B cell (primary cell): ENCODE measurements at regions not wholly inside any gene's neighbourhood (a gene's known extent, or its start where the extent isn't known, plus 50 kb on each side); places are given as distances from the start of the nearest gene placed in this dataset.

Experiments
- ATAC-seq: fragments of 200-7000 bp; cut with Tn5 transposase; one replicate; pipeline ENCODE4 v1.10.0; 2021; ENCODE audit warnings: low read depth, mild to moderate bottlenecking, moderate number of reproducible peaks, moderate library complexity
- CTCF ChIA-PET: fragments of 350-600 bp; sonication (Branson Sonifier 250); formaldehyde crosslinking; loops from one replicate; lab custom pipeline; 2021; ENCODE audit warnings: antibody characterized with exemption, inconsistent platforms; lab: Charles Lee
- POLR2A ChIA-PET: fragments of 350-600 bp; sonication (Branson Sonifier 250); formaldehyde crosslinking; loops from one replicate; lab custom pipeline; 2021; ENCODE audit warnings: antibody characterized with exemption; lab: Charles Lee
- DNase-seq: peaks from one replicate; pipeline ENCODE4 v3.0.0; 2013
- H2AFZ ChIP-seq: 2 replicates; pipeline ENCODE4 v1.6.1; 2012; ENCODE audit warnings: mild to moderate bottlenecking, low read depth, low read length; ENCODE audit not compliant: insufficient read depth, poor library complexity, severe bottlenecking
- H3K27ac ChIP-seq, 2 donors: 1 replicate in 1 of 2; 2 replicates in 1 of 2; pipeline ENCODE4 v1.5.1; 2012 to 2013; ENCODE audit warnings: low read length in 2 of 2, mild to moderate bottlenecking in 2 of 2, moderate library complexity in 1 of 2
- H3K27me3 ChIP-seq, 4 experiments: fragments of 200-600 bp in 1 of 4; sonication (generic) in 1 of 4; replicated peaks in 1 of 4; 1 replicate in 2 of 4; 2 replicates in 2 of 4; pipeline versions ENCODE4 v1.6.1 to v1.7.0; 2013 to 2016; ENCODE audit warnings: low read length in 3 of 4, mild to moderate bottlenecking in 2 of 4, mixed read lengths in 1 of 4, moderate library complexity in 1 of 4; ENCODE audit not compliant: insufficient read depth in 4 of 4, control insufficient read depth in 3 of 4; ENCODE audit errors: control extremely low read depth in 1 of 4
- H3K36me3 ChIP-seq, 2 experiments: replicated peaks in 1 of 2; 1 replicate in 1 of 2; 2 replicates in 1 of 2; pipeline versions ENCODE4 v1.6.1 to v1.7.1; 2013; ENCODE audit warnings: low read length in 1 of 2; ENCODE audit not compliant: insufficient read depth in 2 of 2, control insufficient read depth in 1 of 2; ENCODE audit errors: control extremely low read depth in 1 of 2, extremely low read depth in 1 of 2
- H3K4me1 ChIP-seq, 2 donors: fragments of 200-600 bp in 1 of 2; sonication (generic) in 1 of 2; 1 replicate in 1 of 2; 2 replicates in 1 of 2; pipeline versions ENCODE4 v1.5.1 to v1.6.1; 2013 to 2017; ENCODE audit warnings: low read length in 2 of 2; ENCODE audit not compliant: control insufficient read depth in 2 of 2, insufficient read depth in 2 of 2
- H3K4me2 ChIP-seq: replicated peaks from 2 replicates; pipeline ENCODE3; 2012; ENCODE audit warnings: mild to moderate bottlenecking, low read depth, low read length; ENCODE audit not compliant: poor library complexity, severe bottlenecking
- H3K4me3 ChIP-seq, 5 experiments: fragments of 200-600 bp in 1 of 5; sonication (generic) in 1 of 5; 1 replicate in 3 of 5; 2 replicates in 2 of 5; pipeline versions ENCODE4 v1.5.1 to v1.7.0; 2011 to 2016; ENCODE audit warnings: low read length in 4 of 5, mild to moderate bottlenecking in 4 of 5, low read depth in 2 of 5, control low read depth in 1 of 5, moderate library complexity in 1 of 5; ENCODE audit not compliant: insufficient read depth in 1 of 5; ENCODE audit errors: control extremely low read depth in 1 of 5, extremely low read depth in 1 of 5
- H3K79me2 ChIP-seq: fragments of 200-600 bp; sonication (generic); one replicate; pipeline ENCODE4 v1.6.0; 2016; ENCODE audit warnings: low read length; ENCODE audit not compliant: control insufficient read depth, insufficient read depth
- H3K9ac ChIP-seq: fragments of 200-600 bp; sonication (generic); 2 replicates; pipeline ENCODE4 v1.6.1; 2017; ENCODE audit warnings: mild to moderate bottlenecking, low read length, moderate library complexity
- H3K9me3 ChIP-seq, 3 donors: one replicate each; pipeline versions ENCODE4 v1.6.1 to v1.7.1; 2013; ENCODE audit warnings: low read length in 2 of 3; ENCODE audit not compliant: control insufficient read depth in 2 of 3, insufficient read depth in 1 of 3; ENCODE audit errors: control extremely low read depth in 1 of 3
- H4K20me1 ChIP-seq: 2 replicates; pipeline ENCODE4 v1.6.0; 2012; ENCODE audit warnings: mild to moderate bottlenecking, low read length; ENCODE audit not compliant: insufficient read depth, control insufficient read depth, poor library complexity, severe bottlenecking
- H3K27ac Mint-ChIP-seq: one replicate; pipeline ENCODE4 v1.8.0; 2021; ENCODE audit warnings: mixed read lengths
- H3K27me3 Mint-ChIP-seq: one replicate; pipeline ENCODE4 v1.8.0; 2021; ENCODE audit warnings: mixed read lengths
- H3K4me1 Mint-ChIP-seq: one replicate; pipeline ENCODE4 v1.8.0; 2021; ENCODE audit warnings: mixed read lengths
- H3K4me3 Mint-ChIP-seq: one replicate; pipeline ENCODE4 v1.8.0; 2021; ENCODE audit warnings: mixed read lengths
- H3K9me3 Mint-ChIP-seq: one replicate; pipeline ENCODE4 v1.8.0; 2022; ENCODE audit warnings: mixed read lengths; ENCODE audit not compliant: insufficient read depth
- EZH2 ChIP-seq: IDR thresholded peaks from 2 replicates; pipeline ENCODE4 v1.6.1; 2012; ENCODE audit warnings: borderline replicate concordance, low read depth, mild to moderate bottlenecking, moderate library complexity, low read length; ENCODE audit not compliant: insufficient read depth, poor library complexity, severe bottlenecking
- WGBS: methylation state at CpG from one replicate; pipeline ENCODE4 v1.1.5; 2013; ENCODE audit warnings: missing lambda C conversion rate; ENCODE audit not compliant: insufficient coverage; 5-methylcytosine and 5-hydroxymethylcytosine counted together
- intact Hi-C: fragments of 100-400 bp; cut with micrococcal nuclease; formaldehyde crosslinking; loops from one replicate; pipeline ENCODE4 v1.10.0; 2022
- TF ChIP-seq, protein P1 (sequence below): fragments of 200-600 bp; IDR thresholded peaks from one replicate; pipeline ENCODE4 v1.8.0; 2022; ENCODE audit warnings: antibody characterized with exemption, mild to moderate bottlenecking

DNA sequence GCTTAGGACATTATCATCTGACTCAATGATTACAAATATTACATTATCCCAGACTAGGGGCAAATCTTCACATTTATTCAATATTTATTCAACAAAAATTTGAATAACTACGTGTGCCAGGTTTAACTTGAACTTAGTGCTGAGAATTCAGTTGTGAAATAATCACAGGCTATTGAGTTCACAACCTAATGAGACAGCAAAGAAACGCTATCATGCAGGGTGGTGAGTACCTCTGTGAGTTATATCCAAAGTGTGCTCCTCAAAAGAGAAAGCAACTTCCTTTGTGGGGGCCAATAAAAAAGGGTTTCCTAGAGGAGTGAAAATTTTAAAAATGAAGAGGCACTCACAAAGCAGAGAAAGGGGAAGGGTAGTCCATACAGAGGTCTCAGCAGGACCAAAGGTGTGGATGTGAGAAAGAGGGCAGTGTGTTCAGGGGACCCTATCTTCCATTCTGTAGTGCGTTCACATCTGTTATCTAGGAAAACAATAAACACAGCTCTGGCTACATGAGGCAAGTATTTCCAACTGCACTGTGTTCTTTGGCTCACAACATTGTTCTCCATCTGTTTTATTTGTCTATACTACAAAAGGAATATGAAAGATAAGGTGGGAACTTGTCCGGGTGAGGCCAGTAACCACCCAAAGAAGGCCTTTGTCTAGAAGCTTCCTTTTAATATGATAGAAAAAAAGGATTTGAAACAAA is 155.4 kb upstream of the MARCKS start:
- Histone ChIP-seq H3K9ac (no peak overlapping the region), H3K9me3 (no peaks in the 10 kb centered on the region), H2AFZ (no peak overlapping the region), H3K27ac (no peak overlapping the region), H3K4me1 (peaks cover 0 to 3% of the 10 kb centered on the region in 2 donors), H3K4me2 (no peak overlapping the region), H3K79me2 (no peaks in the 10 kb centered on the region), H4K20me1 (no peaks in the 10 kb centered on the region), H3K27me3 (no peaks in the 10 kb centered on the region), H3K4me3 (no peak overlapping the region), H3K36me3 (no peaks in the 10 kb centered on the region)
- intact Hi-C loops: no loop called here
- no peak for DNase-seq
- Mint-ChIP-seq H3K9me3 (no peaks in the 10 kb centered on the region), H3K27ac (no peak overlapping the region), H3K4me1 (peaks cover 5% of the 10 kb centered on the region), H3K4me3 (no peak overlapping the region), H3K27me3 (no peaks in the 10 kb centered on the region)
- ChIA-PET POLR2A (no interaction called here), CTCF (no interaction called here)
- ATAC-seq: no peak
- 73% methylated on average over 1 of the region's 4 CpGs for WGBS
- no peak for TF ChIP-seq EZH2
- TF ChIP-seq, protein P1, sequence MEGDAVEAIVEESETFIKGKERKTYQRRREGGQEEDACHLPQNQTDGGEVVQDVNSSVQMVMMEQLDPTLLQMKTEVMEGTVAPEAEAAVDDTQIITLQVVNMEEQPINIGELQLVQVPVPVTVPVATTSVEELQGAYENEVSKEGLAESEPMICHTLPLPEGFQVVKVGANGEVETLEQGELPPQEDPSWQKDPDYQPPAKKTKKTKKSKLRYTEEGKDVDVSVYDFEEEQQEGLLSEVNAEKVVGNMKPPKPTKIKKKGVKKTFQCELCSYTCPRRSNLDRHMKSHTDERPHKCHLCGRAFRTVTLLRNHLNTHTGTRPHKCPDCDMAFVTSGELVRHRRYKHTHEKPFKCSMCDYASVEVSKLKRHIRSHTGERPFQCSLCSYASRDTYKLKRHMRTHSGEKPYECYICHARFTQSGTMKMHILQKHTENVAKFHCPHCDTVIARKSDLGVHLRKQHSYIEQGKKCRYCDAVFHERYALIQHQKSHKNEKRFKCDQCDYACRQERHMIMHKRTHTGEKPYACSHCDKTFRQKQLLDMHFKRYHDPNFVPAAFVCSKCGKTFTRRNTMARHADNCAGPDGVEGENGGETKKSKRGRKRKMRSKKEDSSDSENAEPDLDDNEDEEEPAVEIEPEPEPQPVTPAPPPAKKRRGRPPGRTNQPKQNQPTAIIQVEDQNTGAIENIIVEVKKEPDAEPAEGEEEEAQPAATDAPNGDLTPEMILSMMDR: no peak

- Histone ChIP-seq H3K9ac (no peak overlapping the region), H3K4me2 (no peak overlapping the region), H3K27ac (no peak overlapping the region), H3K4me3 (no peak overlapping the region), H3K79me2 (no peaks in the 10 kb centered on the region), H3K4me1 (no peaks in the 10 kb centered on the region), H3K9me3 (no peaks in the 10 kb centered on the region), H3K36me3 (no peaks in the 10 kb centered on the region), H3K27me3 (no peaks in the 10 kb centered on the region), H4K20me1 (no peaks in the 10 kb centered on the region), H2AFZ (no peak overlapping the region)
- H3K4me3 Mint-ChIP-seq: no peak overlapping the region
- no peak overlapping the region for H3K27ac Mint-ChIP-seq
- DNase-seq (no peak), ATAC-seq (no peak)
- intact Hi-C loops: no loop called here
- POLR2A ChIA-PET: no interaction called here
- no peak for TF ChIP-seq EZH2
- TF ChIP-seq, protein P1: no peak
- H3K9me3 Mint-ChIP-seq: no peaks in the 10 kb centered on the region
- H3K27me3 Mint-ChIP-seq: no peaks in the 10 kb centered on the region
- CTCF ChIA-PET: interaction anchor here (0.8 to 1.0 kb wide), 2 partner anchors 163 to 201 kb away, joined by 3 to 4 read pairs; no protein-coding TSS in a partner anchor
- WGBS: 100% methylated on average over 3 of the region's 3 CpGs
- no peaks in the 10 kb centered on the region for H3K4me1 Mint-ChIP-seq
Measured at GRCh38 chr6:113707194-113707593, 150.0 kb upstream of the MARCKS start.
